Lower leg skin (tissue), 4 donors: ENCODE measurements at regions not wholly inside any gene's neighbourhood (a gene's known extent, or its start where the extent isn't known, plus 50 kb on each side); places are given as distances from the start of the nearest gene placed in this dataset.

Source experiments
- DNase-seq, 2 donors: peaks; one replicate each; pipeline ENCODE4 v3.0.0-alpha.2; 2019; ENCODE audit warnings: low spot score in 2 of 2
- H3K4me3 ChIP-seq: fragments of 200-600 bp; sonication (generic); 2 replicates; pipeline ENCODE4 v1.5.1; 2017; ENCODE audit warnings: mild to moderate bottlenecking, low read depth; ENCODE audit not compliant: poor library complexity, severe bottlenecking
- POLR2A ChIP-seq, 2 donors: fragments of 450-650 bp; IDR thresholded peaks; one replicate each; pipeline ENCODE4 v1.6.1; 2016 to 2017; ENCODE audit warnings: antibody characterized with exemption in 2 of 2, mild to moderate bottlenecking in 1 of 2, moderate library complexity in 1 of 2
- WGBS, 2 donors: methylation state at CpG; one replicate each; pipeline ENCODE4 v1.1.5; 2018; 5-methylcytosine and 5-hydroxymethylcytosine counted together
- intact Hi-C: fragments of 100-400 bp; cut with DNase I; formaldehyde crosslinking; loops from one replicate; pipeline ENCODE4 v1.15.0; 2023; ENCODE audit warnings: low total_unique reads
- TF ChIP-seq, protein P1 (sequence below), 3 donors: fragments of 450-650 bp; IDR thresholded peaks; one replicate each; pipeline ENCODE4 v1.5.1; 2016; ENCODE audit warnings: antibody characterized with exemption in 3 of 3, mild to moderate bottlenecking in 3 of 3, moderate library complexity in 2 of 3

DNA sequence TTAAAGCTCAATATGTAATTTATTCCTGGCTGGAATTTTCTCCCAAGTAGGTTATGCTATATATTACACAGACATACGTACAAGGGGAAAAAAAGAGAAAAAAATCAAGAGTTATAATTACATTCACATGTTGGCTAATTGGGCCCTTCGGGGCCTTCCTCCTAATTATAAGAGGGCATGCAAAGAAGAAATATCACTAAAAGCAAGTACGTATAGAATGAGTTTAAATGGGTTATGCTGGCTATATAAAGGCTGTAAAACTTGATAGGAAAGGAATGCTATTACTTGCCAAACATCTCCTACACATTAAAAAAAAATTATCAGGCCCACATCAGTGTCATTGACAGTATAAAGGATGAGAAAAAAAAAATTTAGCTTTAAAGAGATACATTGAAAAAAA, 1396.1 kb upstream of the ADGRL4 start:
- intact Hi-C loops: no loop called here
- no peak for DNase-seq
- no peak for TF ChIP-seq POLR2A (IDR thresholded peaks at IDR 0.05)
- TF ChIP-seq, protein P1, sequence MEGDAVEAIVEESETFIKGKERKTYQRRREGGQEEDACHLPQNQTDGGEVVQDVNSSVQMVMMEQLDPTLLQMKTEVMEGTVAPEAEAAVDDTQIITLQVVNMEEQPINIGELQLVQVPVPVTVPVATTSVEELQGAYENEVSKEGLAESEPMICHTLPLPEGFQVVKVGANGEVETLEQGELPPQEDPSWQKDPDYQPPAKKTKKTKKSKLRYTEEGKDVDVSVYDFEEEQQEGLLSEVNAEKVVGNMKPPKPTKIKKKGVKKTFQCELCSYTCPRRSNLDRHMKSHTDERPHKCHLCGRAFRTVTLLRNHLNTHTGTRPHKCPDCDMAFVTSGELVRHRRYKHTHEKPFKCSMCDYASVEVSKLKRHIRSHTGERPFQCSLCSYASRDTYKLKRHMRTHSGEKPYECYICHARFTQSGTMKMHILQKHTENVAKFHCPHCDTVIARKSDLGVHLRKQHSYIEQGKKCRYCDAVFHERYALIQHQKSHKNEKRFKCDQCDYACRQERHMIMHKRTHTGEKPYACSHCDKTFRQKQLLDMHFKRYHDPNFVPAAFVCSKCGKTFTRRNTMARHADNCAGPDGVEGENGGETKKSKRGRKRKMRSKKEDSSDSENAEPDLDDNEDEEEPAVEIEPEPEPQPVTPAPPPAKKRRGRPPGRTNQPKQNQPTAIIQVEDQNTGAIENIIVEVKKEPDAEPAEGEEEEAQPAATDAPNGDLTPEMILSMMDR (IDR thresholded peaks at IDR 0.05): no peak
- H3K4me3 ChIP-seq: no peak overlapping the region
- WGBS, 2 donors: 41 to 50% methylated on average over 3 of the region's 3 CpGs

GRCh38 chr1:80401757-80402156, 1395.2 kb upstream of the ADGRL4 start:
- 53 to 68% methylated on average over 1 of the region's 1 CpG for WGBS, 2 donors
- intact Hi-C loops: no loop called here
- TF ChIP-seq, protein P1 (IDR thresholded peaks at IDR 0.05): no peak
- no peak for TF ChIP-seq POLR2A (IDR thresholded peaks at IDR 0.05)
- H3K4me3 ChIP-seq: no peak overlapping the region
- no peak for DNase-seq

DNA sequence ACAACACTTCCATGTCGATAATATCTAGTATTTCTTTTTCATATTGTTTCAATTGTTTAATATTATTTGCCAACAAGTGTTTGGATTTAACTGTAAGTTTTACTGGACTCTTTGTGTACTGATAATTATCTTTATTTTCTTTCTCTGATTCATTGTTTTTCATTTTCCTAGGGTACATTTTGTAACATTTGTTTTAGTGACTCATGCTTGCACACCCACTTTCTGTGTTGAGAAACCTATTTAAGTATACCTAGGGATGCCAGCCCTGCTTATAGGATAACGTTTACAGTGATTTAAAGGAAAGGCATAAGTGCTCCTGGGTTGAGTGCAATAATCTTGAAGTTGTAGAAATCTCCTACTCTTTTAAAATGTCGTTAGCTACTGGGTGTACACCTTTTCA, 1386.0 kb upstream of the ADGRL4 start:
- TF ChIP-seq POLR2A (IDR thresholded peaks at IDR 0.05): no peak
- TF ChIP-seq, protein P1 (IDR thresholded peaks at IDR 0.05): no peak
- DNase-seq: no peak
- 39 to 58% methylated on average over 3 of the region's 3 CpGs for WGBS, 2 donors
- intact Hi-C loops: no loop called here
- H3K4me3 ChIP-seq: no peak overlapping the region

DNA sequence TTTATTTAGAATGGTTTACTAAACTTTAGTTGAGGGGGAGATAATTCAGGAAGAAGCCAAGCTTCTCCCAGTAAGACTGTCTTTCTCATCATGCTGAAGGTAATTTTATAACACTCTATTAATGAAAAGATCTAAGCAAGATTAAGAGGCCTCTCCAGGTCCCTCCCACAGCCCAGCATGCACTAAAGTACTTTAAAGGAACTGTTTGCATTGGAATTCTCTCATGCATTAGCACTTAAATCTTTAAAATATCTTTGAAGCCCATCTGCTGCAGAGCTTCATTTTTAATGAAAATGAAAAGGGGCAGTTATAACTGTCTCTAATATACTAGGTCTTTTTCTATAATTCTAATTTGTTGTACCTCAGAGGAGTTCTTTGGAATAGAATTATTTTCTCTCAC, 1379.1 kb upstream of the ADGRL4 start:
- intact Hi-C loops: no loop called here
- H3K4me3 ChIP-seq: no peak overlapping the region
- TF ChIP-seq POLR2A (IDR thresholded peaks at IDR 0.05): no peak
- TF ChIP-seq, protein P1 (IDR thresholded peaks at IDR 0.05): no peak
- no peak for DNase-seq

- H3K4me3 ChIP-seq: no peak overlapping the region
- TF ChIP-seq, protein P1 (IDR thresholded peaks at IDR 0.05): no peak
- no peak for TF ChIP-seq POLR2A (IDR thresholded peaks at IDR 0.05)
- DNase-seq: no peak
- intact Hi-C loops: no loop called here
Measured at GRCh38 chr1:80384959-80385358, 1378.4 kb upstream of the ADGRL4 start.

DNA sequence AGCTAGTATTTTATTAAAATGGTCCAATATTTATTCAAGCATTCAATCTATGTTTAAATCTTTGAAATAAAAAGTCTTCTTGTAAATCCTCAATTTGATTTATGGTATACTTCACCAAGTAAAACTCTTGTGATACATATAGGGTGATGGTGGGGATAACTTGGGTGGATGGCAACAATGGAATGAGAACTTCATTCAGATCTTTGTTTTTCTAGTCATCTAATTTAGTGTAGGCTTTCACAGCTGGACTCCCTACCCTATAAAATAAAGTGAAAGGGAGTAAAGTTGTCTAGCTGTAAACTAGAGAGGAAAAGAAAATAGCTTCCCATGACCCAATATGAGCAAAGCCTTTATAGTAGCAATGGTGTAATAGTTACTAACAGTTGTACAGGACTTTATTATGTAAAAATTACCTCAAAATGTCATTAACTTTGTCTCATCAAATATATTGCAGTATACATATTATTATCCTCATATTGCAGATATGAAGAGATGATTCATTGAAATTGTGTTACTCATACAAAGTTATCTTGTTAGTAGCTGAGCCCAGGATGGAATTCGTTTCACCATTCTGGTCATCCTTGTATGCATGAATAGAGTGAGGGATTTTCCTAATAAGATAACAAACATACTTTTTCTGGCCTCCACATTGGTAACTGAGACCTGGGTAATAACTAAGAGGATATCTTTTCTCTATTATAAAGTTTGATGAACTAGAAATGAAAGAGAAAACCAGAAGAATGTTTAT, 1377.7 kb upstream of the ADGRL4 start:
- no peak for TF ChIP-seq POLR2A (IDR thresholded peaks at IDR 0.05)
- TF ChIP-seq, protein P1 (IDR thresholded peaks at IDR 0.05): no peak
- no peak for DNase-seq
- intact Hi-C loops: no loop called here
- WGBS, 2 donors: 77 to 78% methylated on average over 1 of the region's 1 CpG
- H3K4me3 ChIP-seq: no peak overlapping the region
